IMR-90 (cell line): ENCODE measurements at regions not wholly inside any gene's neighbourhood (a gene's known extent, or its start where the extent isn't known, plus 50 kb on each side); places are given as distances from the start of the nearest gene placed in this dataset.

Experiments
- ATAC-seq: fragments of 200-7000 bp; cut with Tn5 transposase; 2 replicates; pipeline ENCODE4 v1.9.1; 2020; ENCODE audit warnings: low read depth, mild to moderate bottlenecking, moderate library complexity
- BruUV-seq: library from RNA; stranded (reverse); fragments of 400-500 nt; replicated peaks from 2 replicates; lab custom pipeline; 2021; lab: Mats Ljungman, UMichigan
- CTCF ChIA-PET: fragments of 300-600 bp; formaldehyde crosslinking; extraction: SDS; loops from one replicate; lab custom pipeline; 2021; ENCODE audit warnings: antibody characterized with exemption; lab: Yijun Ruan, JAX
- POLR2A ChIA-PET: fragments of 300-600 bp; sonication (Branson Sonifier 250); formaldehyde crosslinking; loops from one replicate; lab custom pipeline; 2022; ENCODE audit warnings: antibody characterized with exemption; ENCODE audit not compliant: unreplicated experiment; lab: Charles Lee
- DNase-seq: peaks from one replicate; pipeline ENCODE4 v3.0.0; 2013
- H2AFZ ChIP-seq: replicated peaks from 2 replicates; pipeline ENCODE3; 2013; ENCODE audit warnings: low read length, mild to moderate bottlenecking; ENCODE audit not compliant: poor library complexity
- H2AK5ac ChIP-seq: 2 replicates; pipeline ENCODE4 v1.6.1; 2013; ENCODE audit warnings: low read depth, low read length, inconsistent platforms
- H2AK9ac ChIP-seq: replicated peaks from 2 replicates; pipeline ENCODE3; 2013; ENCODE audit warnings: mild to moderate bottlenecking, low read depth, low read length, moderate library complexity; ENCODE audit not compliant: poor library complexity
- H2BK120ac ChIP-seq: 2 replicates; pipeline ENCODE4 v1.6.1; 2013; ENCODE audit warnings: low read depth, low read length, inconsistent platforms
- H2BK15ac ChIP-seq: 3 replicates; pipeline ENCODE4 v1.6.1; 2013; ENCODE audit warnings: low read depth, low read length, inconsistent platforms
- H2BK20ac ChIP-seq: 2 replicates; pipeline ENCODE4 v1.6.1; 2013; ENCODE audit warnings: low read depth, mild to moderate bottlenecking, inconsistent platforms, low read length, moderate library complexity
- H2BK5ac ChIP-seq: 2 replicates; pipeline ENCODE4 v1.6.1; 2013; ENCODE audit warnings: mild to moderate bottlenecking, low read depth, low read length, inconsistent platforms; ENCODE audit not compliant: poor library complexity, severe bottlenecking
- H3K14ac ChIP-seq: replicated peaks from 2 replicates; pipeline ENCODE4 v1.6.1; 2013; ENCODE audit warnings: low read depth, low read length, inconsistent platforms
- H3K18ac ChIP-seq: 2 replicates; pipeline ENCODE4 v1.6.1; 2013; ENCODE audit warnings: low read depth, low read length, control low read depth
- H3K23ac ChIP-seq: 2 replicates; pipeline ENCODE4 v1.6.1; 2013; ENCODE audit warnings: low read depth, low read length, inconsistent platforms
- H3K27ac ChIP-seq: 2 replicates; pipeline ENCODE4 v1.5.1; 2013; ENCODE audit warnings: mild to moderate bottlenecking, control low read depth, low read length; ENCODE audit not compliant: insufficient read depth
- H3K27me3 ChIP-seq: 2 replicates; pipeline ENCODE4 v1.6.1; 2013; ENCODE audit warnings: low read length; ENCODE audit not compliant: control insufficient read depth, insufficient read depth
- H3K36me3 ChIP-seq: 2 replicates; pipeline ENCODE4 v1.6.1; 2013; ENCODE audit warnings: low read length, mixed read lengths; ENCODE audit not compliant: control insufficient read depth, insufficient read depth
- H3K4ac ChIP-seq: 2 replicates; pipeline ENCODE4 v1.6.1; 2013; ENCODE audit warnings: low read depth, low read length, inconsistent platforms
- H3K4me1 ChIP-seq: 2 replicates; pipeline ENCODE4 v1.6.1; 2013; ENCODE audit warnings: low read length, mixed read lengths; ENCODE audit not compliant: control insufficient read depth, insufficient read depth
- H3K4me2 ChIP-seq: 2 replicates; pipeline ENCODE4 v1.6.1; 2013; ENCODE audit warnings: low read depth, mild to moderate bottlenecking, control low read depth, low read length, moderate library complexity
- H3K4me3 ChIP-seq: 2 replicates; pipeline ENCODE4 v1.5.1; 2013; ENCODE audit warnings: low read depth, mild to moderate bottlenecking, control low read depth, low read length, moderate library complexity; ENCODE audit not compliant: insufficient read depth
- H3K56ac ChIP-seq: 2 replicates; pipeline ENCODE4 v1.6.1; 2013; ENCODE audit warnings: low read length, inconsistent platforms; ENCODE audit not compliant: insufficient read depth; ENCODE audit errors: extremely low read depth
- H3K79me1 ChIP-seq, 2 experiments: 2 replicates each; pipeline ENCODE4 v1.6.1; 2013; ENCODE audit warnings: low read length in 2 of 2, inconsistent platforms in 1 of 2, low read depth in 1 of 2
- H3K9ac ChIP-seq: 2 replicates; pipeline ENCODE4 v1.6.1; 2013; ENCODE audit warnings: low read depth, low read length, control low read depth
- H3K9me1 ChIP-seq: 2 replicates; pipeline ENCODE4 v1.6.1; 2013; ENCODE audit warnings: low read length, inconsistent platforms; ENCODE audit not compliant: insufficient read depth
- H3K9me3 ChIP-seq: 2 replicates; pipeline ENCODE4 v1.6.1; 2013; ENCODE audit warnings: low read length; ENCODE audit not compliant: control insufficient read depth, insufficient read depth
- H4K20me1 ChIP-seq: 2 replicates; pipeline ENCODE4 v1.6.1; 2013; ENCODE audit warnings: low read length, inconsistent platforms; ENCODE audit not compliant: insufficient read depth
- H4K5ac ChIP-seq: 2 replicates; pipeline ENCODE4 v1.6.1; 2013; ENCODE audit warnings: mild to moderate bottlenecking, low read depth, low read length, control low read depth
- H4K8ac ChIP-seq, 2 experiments: 2 replicates each; pipeline ENCODE4 v1.6.1; 2013; ENCODE audit warnings: low read depth in 2 of 2, low read length in 2 of 2, control low read depth in 1 of 2, inconsistent platforms in 1 of 2
- H4K91ac ChIP-seq: 2 replicates; pipeline ENCODE4 v1.6.1; 2013; ENCODE audit warnings: low read depth, low read length, inconsistent platforms; ENCODE audit not compliant: insufficient read depth
- BHLHE40 ChIP-seq: fragments of 150-350 bp; IDR thresholded peaks from 2 replicates; pipeline ENCODE4 v1.6.1; 2016; ENCODE audit warnings: mild to moderate bottlenecking, low read depth, low read length
- CEBPB ChIP-seq: IDR thresholded peaks from 2 replicates; pipeline ENCODE4 v1.6.1; 2012; ENCODE audit warnings: low read depth, low read length, improper control_type of control experiment
- CHD1 ChIP-seq: IDR thresholded peaks from 2 replicates; pipeline ENCODE4 v1.6.1; 2012; ENCODE audit warnings: low read depth, low read length, improper control_type of control experiment
- CTCF ChIP-seq: conservative IDR thresholded peaks from 2 replicates; pipeline ENCODE4 v1.5.1; 2012; ENCODE audit warnings: mild to moderate bottlenecking, low read depth, low read length, improper control_type of control experiment
- ELK1 ChIP-seq: fragments of 150-350 bp; IDR thresholded peaks from 2 replicates; pipeline ENCODE4 v1.6.1; 2016; ENCODE audit warnings: low read depth, mild to moderate bottlenecking, low read length, moderate library complexity, borderline replicate concordance
- FOS ChIP-seq: fragments of 150-350 bp; IDR thresholded peaks from 2 replicates; pipeline ENCODE4 v1.6.1; 2016; ENCODE audit warnings: low read depth, low read length
- MAFK ChIP-seq: IDR thresholded peaks from 2 replicates; pipeline ENCODE4 v1.6.1; 2012; ENCODE audit warnings: low read depth, low read length, improper control_type of control experiment
- MAZ ChIP-seq: IDR thresholded peaks from 2 replicates; pipeline ENCODE4 v1.6.1; 2012; ENCODE audit warnings: low read depth, mild to moderate bottlenecking, low read length, improper control_type of control experiment, moderate library complexity, borderline replicate concordance
- MXI1 ChIP-seq: IDR thresholded peaks from 2 replicates; pipeline ENCODE4 v1.6.1; 2012; ENCODE audit warnings: low read depth, mild to moderate bottlenecking, low read length, moderate library complexity, borderline replicate concordance
- NFE2L2 ChIP-seq: fragments of 150-350 bp; IDR thresholded peaks from 2 replicates; pipeline ENCODE4 v1.6.1; 2016; ENCODE audit warnings: low read depth, mild to moderate bottlenecking, low read length
- POLR2A ChIP-seq: IDR thresholded peaks from 2 replicates; pipeline ENCODE4 v1.6.1; 2012; ENCODE audit warnings: mild to moderate bottlenecking, low read depth, low read length
- RAD21 ChIP-seq: IDR thresholded peaks from 2 replicates; pipeline ENCODE4 v1.6.1; 2012; ENCODE audit warnings: low read length, improper control_type of control experiment
- RCOR1 ChIP-seq: IDR thresholded peaks from 2 replicates; pipeline ENCODE4 v1.6.1; 2012; ENCODE audit warnings: mild to moderate bottlenecking, low read length, improper control_type of control experiment; ENCODE audit not compliant: insufficient replicate concordance
- RFX5 ChIP-seq: IDR thresholded peaks from 2 replicates; pipeline ENCODE4 v1.8.0; 2012; ENCODE audit warnings: low read depth, mild to moderate bottlenecking, low read length, moderate library complexity
- SMC3 ChIP-seq: fragments of 150-350 bp; IDR thresholded peaks from 2 replicates; pipeline ENCODE4 v1.6.1; 2016; ENCODE audit warnings: low read depth, mild to moderate bottlenecking, antibody characterized with exemption, low read length, moderate library complexity
- WGBS, 2 experiments: methylation state at CpG; one replicate each; pipeline versions ENCODE4 v1.1.5 to v1.1.7; 2013; ENCODE audit warnings: missing lambda C conversion rate in 2 of 2; ENCODE audit not compliant: insufficient read length in 1 of 2; ENCODE audit errors: extremely low coverage in 2 of 2; 5-methylcytosine and 5-hydroxymethylcytosine counted together
- dilution Hi-C: fragments of 300-500 bp; cut with HindIII; formaldehyde crosslinking; loops from one replicate; pipeline ENCODE4 v1.14.3; 2018; ENCODE audit warnings: low sequenced_read_pairs; ENCODE audit not compliant: unreplicated experiment
- in situ Hi-C: fragments of 300-500 bp; cut with MboI; formaldehyde crosslinking; loops from 3 replicates; pipeline ENCODE4 v1.14.3; 2019; ENCODE audit warnings: low sequenced_read_pairs, inconsistent platforms, mixed read lengths
- intact Hi-C: fragments of 100-400 bp; cut with micrococcal nuclease; formaldehyde crosslinking; loops from 2 replicates; pipeline ENCODE4 v1.10.0; 2022
- TF ChIP-seq, protein P1 (sequence below): fragments of 150-350 bp; IDR thresholded peaks from 2 replicates; pipeline ENCODE4 v1.6.1; 2017; ENCODE audit warnings: mild to moderate bottlenecking, antibody characterized with exemption, low read length, low read depth

- Histone ChIP-seq H3K56ac (no peak overlapping the region), H3K9me3 (no peaks in the 10 kb centered on the region), H3K27ac (no peak overlapping the region), H2AFZ (no peak overlapping the region), H4K5ac (no peak overlapping the region), H3K27me3 (peaks cover 3% of the 10 kb centered on the region; the same call in 1 of the 2 replicates), H3K14ac (no peak overlapping the region), H3K4me3 (no peak overlapping the region), H4K20me1 (no peaks in the 10 kb centered on the region), H3K9me1 (no peaks in the 10 kb centered on the region), H2BK120ac (no peak overlapping the region), H3K79me1 (no peaks in the 10 kb centered on the region), H3K9ac (no peak overlapping the region), H2AK9ac (no peak overlapping the region), H4K91ac (no peak overlapping the region), H2BK15ac (no peak overlapping the region), H2BK20ac (no peak overlapping the region), H3K36me3 (no peaks in the 10 kb centered on the region), H3K4me1 (no peaks in the 10 kb centered on the region), H3K18ac (no peak overlapping the region), H3K23ac (no peak overlapping the region), H3K4me2 (no peak overlapping the region), H3K4ac (no peak overlapping the region), H4K8ac (no peak overlapping the region), H2AK5ac (no peak overlapping the region), H2BK5ac (no peak overlapping the region)
- POLR2A ChIA-PET = no interaction called here
- DNase-seq (no peak), ATAC-seq (no peak)
- TF ChIP-seq CTCF (no peak), ELK1 (no peak), RCOR1 (no peak), CHD1 (no peak), POLR2A (no peak), MAZ (no peak), MXI1 (no peak), RAD21 (no peak), NFE2L2 (no peak), MAFK (no peak), BHLHE40 (no peak), FOS (no peak), SMC3 (no peak), RFX5 (no peak), CEBPB (no peak)
- TF ChIP-seq, protein P1, sequence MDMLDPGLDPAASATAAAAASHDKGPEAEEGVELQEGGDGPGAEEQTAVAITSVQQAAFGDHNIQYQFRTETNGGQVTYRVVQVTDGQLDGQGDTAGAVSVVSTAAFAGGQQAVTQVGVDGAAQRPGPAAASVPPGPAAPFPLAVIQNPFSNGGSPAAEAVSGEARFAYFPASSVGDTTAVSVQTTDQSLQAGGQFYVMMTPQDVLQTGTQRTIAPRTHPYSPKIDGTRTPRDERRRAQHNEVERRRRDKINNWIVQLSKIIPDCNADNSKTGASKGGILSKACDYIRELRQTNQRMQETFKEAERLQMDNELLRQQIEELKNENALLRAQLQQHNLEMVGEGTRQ = no peak
- BruUV-seq = no TSS peak
- in situ Hi-C loops = loop anchor here (25.0 kb wide), 1 partner anchor 854 kb away; no protein-coding TSS in a partner anchor
- CTCF ChIA-PET = interaction anchor here (0.9 kb wide), 1 partner anchor 8 kb away, joined by 3 read pairs; no protein-coding TSS in a partner anchor
- 0% methylated on average over 1 of the region's 1 CpG; no CpG with 5 or more reads in 1 of the 2 experiments for whole genome bisulfite sequencing, 2 experiments
- dilution Hi-C loops = no loop called here
- intact Hi-C loops = no loop called here
Measured at GRCh38 chr18:22765896-22766295, 167.2 kb upstream of the RBBP8 start.
